Suprapubic skin (tissue), 4 donors: ENCODE measurements at regions not wholly inside any gene's neighbourhood (a gene's known extent, or its start where the extent isn't known, plus 50 kb on each side); places are given as distances from the start of the nearest gene placed in this dataset.

Experiments
- DNase-seq, 2 donors: peaks; one replicate each; pipeline ENCODE4 v3.0.0-alpha.2; 2019; ENCODE audit warnings: low spot score in 2 of 2
- H3K27ac ChIP-seq: fragments of 200-600 bp; sonication (generic); one replicate; pipeline ENCODE4 v1.5.1; 2019
- H3K27me3 ChIP-seq: fragments of 200-600 bp; sonication (generic); one replicate; pipeline ENCODE4 v1.5.1; 2019
- H3K36me3 ChIP-seq: fragments of 200-600 bp; sonication (generic); one replicate; pipeline ENCODE4 v1.5.1; 2019
- H3K4me1 ChIP-seq: fragments of 200-600 bp; sonication (generic); one replicate; pipeline ENCODE4 v1.5.1; 2019
- H3K4me3 ChIP-seq: fragments of 200-600 bp; sonication (generic); one replicate; pipeline ENCODE4 v1.5.1; 2019; ENCODE audit warnings: mild to moderate bottlenecking
- H3K9me3 ChIP-seq: fragments of 200-600 bp; sonication (generic); one replicate; pipeline ENCODE4 v1.5.1; 2019
- CTCF ChIP-seq, 2 donors: fragments of 200-600 bp in 1 of 2; fragments of 450-650 bp in 1 of 2; sonication (generic) in 1 of 2; IDR thresholded peaks; one replicate each; pipeline ENCODE4 v1.5.1; 2016 to 2019; ENCODE audit warnings: antibody characterized with exemption in 2 of 2, mild to moderate bottlenecking in 1 of 2, moderate library complexity in 1 of 2
- EP300 ChIP-seq: sonication (generic); formaldehyde crosslinking; IDR thresholded peaks from one replicate; pipeline ENCODE4 v1.6.1; 2017; ENCODE audit warnings: antibody characterized with exemption
- POLR2A ChIP-seq, 2 donors: fragments of 450-650 bp; IDR thresholded peaks; one replicate each; pipeline ENCODE4 v1.6.1; 2017; ENCODE audit warnings: antibody characterized with exemption in 2 of 2, mild to moderate bottlenecking in 2 of 2, moderate library complexity in 2 of 2
- POLR2AphosphoS5 ChIP-seq, 3 donors: sonication (generic); formaldehyde crosslinking; IDR thresholded peaks; one replicate each; pipeline ENCODE4 v1.6.1; 2017; ENCODE audit warnings: antibody characterized with exemption in 3 of 3
- WGBS: methylation state at CpG from one replicate; pipeline ENCODE4 v1.1.5; 2018; 5-methylcytosine and 5-hydroxymethylcytosine counted together

GRCh38 chr14:61948376-61948775 lies 186.2 kb downstream of the SNAPC1 start:
- TF ChIP-seq POLR2AphosphoS5 (IDR thresholded peaks at IDR 0.05) (no peak), EP300 (no peak), POLR2A (IDR thresholded peaks at IDR 0.05) (no peak), CTCF (IDR thresholded peaks at IDR 0.05) (no peak)
- no peak for DNase-seq
- WGBS = 74% methylated on average over 6 of the region's 6 CpGs
- Histone ChIP-seq H3K4me3 (no peak overlapping the region), H3K27ac (no peak overlapping the region), H3K9me3 (peaks cover 4% of the 10 kb centered on the region), H3K27me3 (no peaks in the 10 kb centered on the region), H3K4me1 (no peaks in the 10 kb centered on the region), H3K36me3 (no peaks in the 10 kb centered on the region)

GRCh38 chr14:61950340-61950739 lies 188.1 kb downstream of the SNAPC1 start:
- H3K4me1 ChIP-seq = no peaks in the 10 kb centered on the region
- no peak overlapping the region for H3K27ac ChIP-seq
- H3K9me3 ChIP-seq = no peaks in the 10 kb centered on the region
- 70% methylated on average over 3 of the region's 3 CpGs for WGBS
- no peak for DNase-seq
- TF ChIP-seq EP300 (no peak), POLR2AphosphoS5 (IDR thresholded peaks at IDR 0.05) (no peak), CTCF (IDR thresholded peaks at IDR 0.05) (no peak), POLR2A (IDR thresholded peaks at IDR 0.05) (no peak)
- H3K36me3 ChIP-seq = no peaks in the 10 kb centered on the region
- H3K4me3 ChIP-seq = no peak overlapping the region
- no peaks in the 10 kb centered on the region for H3K27me3 ChIP-seq

GRCh38 chr14:61953602-61954001 lies 191.4 kb downstream of the SNAPC1 start:
- Histone ChIP-seq H3K27me3 (no peaks in the 10 kb centered on the region), H3K9me3 (peaks cover 9% of the 10 kb centered on the region), H3K4me3 (no peak overlapping the region), H3K27ac (no peak overlapping the region), H3K4me1 (no peaks in the 10 kb centered on the region), H3K36me3 (no peaks in the 10 kb centered on the region)
- TF ChIP-seq EP300 = no peak
- TF ChIP-seq POLR2A (IDR thresholded peaks at IDR 0.05) = no peak
- no peak for TF ChIP-seq POLR2AphosphoS5 (IDR thresholded peaks at IDR 0.05)
- no peak for TF ChIP-seq CTCF (IDR thresholded peaks at IDR 0.05)
- DNase-seq = no peak
- WGBS = 86% methylated on average over 1 of the region's 1 CpG

- Histone ChIP-seq H3K27me3 (no peaks in the 10 kb centered on the region), H3K4me1 (no peaks in the 10 kb centered on the region), H3K4me3 (no peak overlapping the region), H3K36me3 (no peaks in the 10 kb centered on the region), H3K27ac (no peak overlapping the region), H3K9me3 (peaks cover 9% of the 10 kb centered on the region)
- 73% methylated on average over 3 of the region's 3 CpGs for WGBS
- no peak for TF ChIP-seq POLR2A (IDR thresholded peaks at IDR 0.05)
- no peak for TF ChIP-seq POLR2AphosphoS5 (IDR thresholded peaks at IDR 0.05)
- TF ChIP-seq CTCF (IDR thresholded peaks at IDR 0.05) = no peak
- no peak for TF ChIP-seq EP300
- DNase-seq = no peak
These were observed 192.1 kb downstream of the SNAPC1 start for GRCh38 chr14:61954306-61954705.

GRCh38 chr14:61956517-61956916 lies 194.3 kb downstream of the SNAPC1 start:
- no peak overlapping the region for H3K27ac ChIP-seq
- 89% methylated on average over 1 of the region's 1 CpG for WGBS
- peaks cover 9% of the 10 kb centered on the region for H3K9me3 ChIP-seq
- H3K4me1 ChIP-seq = no peaks in the 10 kb centered on the region
- no peak for DNase-seq
- no peaks in the 10 kb centered on the region for H3K36me3 ChIP-seq
- no peak overlapping the region for H3K4me3 ChIP-seq
- TF ChIP-seq CTCF (IDR thresholded peaks at IDR 0.05) (no peak), EP300 (no peak), POLR2AphosphoS5 (IDR thresholded peaks at IDR 0.05) (no peak), POLR2A (IDR thresholded peaks at IDR 0.05) (no peak)
- no peaks in the 10 kb centered on the region for H3K27me3 ChIP-seq
